Stimulated activated CD4-positive, alpha-beta T cell treated with anti-CD3 and anti-CD28 coated beads, Interleukin-4, amount 100 ng/mL, for 24 hours (primary cell): ENCODE measurements at regions not wholly inside any gene's neighbourhood (a gene's known extent, or its start where the extent isn't known, plus 50 kb on each side); places are given as distances from the start of the nearest gene placed in this dataset.

Experiments used
- DNase-seq: peaks from one replicate; pipeline ENCODE4 v3.0.0-alpha.2; 2020

DNA sequence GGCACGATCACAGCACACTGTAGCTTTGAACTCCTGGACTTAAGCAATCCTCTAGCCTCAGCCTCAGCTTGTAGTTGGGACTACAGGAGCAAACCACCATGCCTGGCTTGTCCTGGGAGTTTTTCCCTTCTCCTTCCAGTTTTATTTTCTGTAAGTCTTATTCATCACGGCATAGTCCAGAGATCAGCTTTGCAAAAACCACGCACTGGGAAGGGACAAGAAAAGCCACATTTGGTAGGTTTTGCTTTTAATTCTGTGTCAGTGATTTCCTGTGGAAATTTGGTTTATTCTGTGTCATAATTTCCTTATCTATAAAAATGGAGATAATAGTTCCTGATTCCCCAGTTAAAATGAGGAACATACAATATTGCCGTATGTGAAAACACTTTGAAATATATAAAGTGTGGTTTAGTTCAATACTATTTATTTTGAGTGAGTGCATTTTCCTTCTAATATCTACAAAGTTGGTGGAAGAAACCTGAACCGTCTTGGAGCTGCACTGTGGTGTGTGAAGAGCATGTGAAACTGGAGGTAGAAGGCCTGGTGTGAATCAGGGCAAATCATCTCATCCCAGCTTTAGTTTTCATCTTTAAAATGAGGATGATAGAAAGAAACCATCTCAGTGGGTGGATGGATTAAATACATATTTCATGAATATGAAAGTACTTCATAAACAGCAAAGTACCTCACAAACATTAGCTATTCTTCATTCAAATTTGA lies 92.8 kb upstream of the ELL2 start:
- no peak for DNase-seq

DNA sequence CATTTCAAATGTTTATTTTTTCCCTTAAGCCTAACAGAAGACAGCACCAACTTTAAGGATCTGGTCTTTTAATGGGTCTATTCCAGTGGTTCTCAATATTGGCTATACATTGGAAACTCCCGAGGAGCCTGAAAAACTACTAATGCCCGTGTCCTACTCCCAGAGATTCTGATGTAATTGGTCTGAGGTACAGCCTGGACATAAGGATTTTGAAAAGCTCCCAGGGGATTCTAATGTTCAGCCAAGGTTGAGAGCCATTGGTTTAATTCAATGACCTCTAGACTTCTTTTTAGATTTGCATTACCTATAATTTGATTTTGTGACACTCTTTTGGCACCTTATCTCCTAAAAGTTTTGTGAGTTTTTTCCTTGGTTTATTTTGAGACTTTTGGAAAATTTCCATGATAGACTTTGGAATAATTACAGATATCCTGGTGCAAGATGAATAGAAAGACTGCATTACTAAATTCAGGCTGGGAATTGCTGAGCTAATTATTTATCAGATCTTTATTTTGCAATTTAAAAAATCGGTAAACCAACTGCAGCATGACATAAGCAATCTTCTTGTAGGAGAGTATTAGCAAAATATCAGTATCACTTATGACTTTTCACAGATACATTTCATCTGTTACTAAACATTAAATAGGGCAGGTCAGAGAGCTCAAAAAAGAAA lies 91.5 kb upstream of the ELL2 start:
- DNase-seq, result no peak

DNA sequence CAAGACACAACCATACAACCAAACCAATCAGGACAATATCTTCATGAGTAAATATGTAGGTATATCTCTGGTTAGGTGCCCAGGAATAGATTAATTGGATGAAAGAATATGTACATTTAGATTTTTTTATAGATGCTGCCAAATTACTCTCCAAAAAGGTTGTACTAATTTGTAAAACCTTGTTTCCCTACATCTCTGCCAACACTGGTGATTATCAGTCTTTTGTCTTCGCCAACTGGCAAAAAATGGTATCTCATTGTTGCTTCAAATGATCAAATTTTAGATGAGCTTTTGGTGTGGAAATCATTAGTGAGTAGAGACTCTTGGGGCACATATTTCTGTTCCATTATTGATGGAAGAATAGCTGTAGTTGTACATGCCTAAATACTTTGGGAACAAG lies 90.7 kb upstream of the ELL2 start:
- DNase-seq, result no peak

DNA sequence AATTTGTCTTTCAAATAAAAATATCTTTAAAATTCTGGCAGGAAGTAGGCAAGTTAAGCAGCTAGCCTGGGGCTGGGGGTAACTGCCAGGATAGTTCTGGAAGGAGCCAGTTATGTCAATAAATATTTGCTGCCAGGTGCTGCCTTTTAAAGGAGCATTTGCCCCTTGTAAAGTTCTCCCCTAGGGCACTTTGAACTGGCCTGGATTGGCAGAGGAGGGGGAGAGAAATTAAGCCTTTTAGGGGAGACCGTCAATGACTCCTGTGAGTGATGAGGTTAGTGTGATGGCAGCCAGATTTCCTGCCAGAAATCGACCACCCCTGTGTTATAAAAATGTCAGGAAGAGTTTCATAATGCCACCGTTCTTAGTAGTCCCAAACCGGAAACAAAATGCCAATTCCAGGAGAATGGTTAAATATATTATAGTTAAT lies 89.8 kb upstream of the ELL2 start:
- DNase-seq, result no peak

DNA sequence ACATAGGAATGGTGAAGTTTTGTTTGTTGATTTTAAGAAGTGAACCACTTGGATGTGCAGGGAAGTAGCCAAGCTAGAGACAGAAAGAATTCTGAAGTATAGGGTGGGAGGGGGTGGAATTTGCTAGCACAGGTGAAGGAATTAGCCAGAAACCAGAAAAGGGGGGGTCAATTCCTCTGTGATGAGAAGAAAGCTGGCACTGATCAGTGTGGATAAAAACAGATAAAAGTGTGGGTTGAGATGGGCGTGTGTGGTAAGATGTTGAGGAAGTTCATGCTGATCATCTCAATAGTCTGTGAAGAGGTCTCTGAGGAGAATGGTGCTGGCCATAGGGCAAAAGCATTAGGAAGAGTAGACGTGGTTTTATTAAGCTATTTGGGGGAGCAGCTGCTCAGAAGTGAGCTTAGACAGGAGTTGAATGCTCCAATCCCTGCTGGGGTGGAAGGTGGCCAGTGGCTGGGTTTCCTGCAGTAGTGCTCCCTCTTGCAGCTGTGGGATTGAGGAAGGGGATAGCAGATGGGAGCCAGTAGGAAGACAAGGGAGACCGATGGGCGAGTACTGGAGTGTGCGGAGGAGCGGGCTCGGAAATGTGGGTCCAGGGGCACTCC lies 88.7 kb upstream of the ELL2 start:
- no peak for DNase-seq

DNA sequence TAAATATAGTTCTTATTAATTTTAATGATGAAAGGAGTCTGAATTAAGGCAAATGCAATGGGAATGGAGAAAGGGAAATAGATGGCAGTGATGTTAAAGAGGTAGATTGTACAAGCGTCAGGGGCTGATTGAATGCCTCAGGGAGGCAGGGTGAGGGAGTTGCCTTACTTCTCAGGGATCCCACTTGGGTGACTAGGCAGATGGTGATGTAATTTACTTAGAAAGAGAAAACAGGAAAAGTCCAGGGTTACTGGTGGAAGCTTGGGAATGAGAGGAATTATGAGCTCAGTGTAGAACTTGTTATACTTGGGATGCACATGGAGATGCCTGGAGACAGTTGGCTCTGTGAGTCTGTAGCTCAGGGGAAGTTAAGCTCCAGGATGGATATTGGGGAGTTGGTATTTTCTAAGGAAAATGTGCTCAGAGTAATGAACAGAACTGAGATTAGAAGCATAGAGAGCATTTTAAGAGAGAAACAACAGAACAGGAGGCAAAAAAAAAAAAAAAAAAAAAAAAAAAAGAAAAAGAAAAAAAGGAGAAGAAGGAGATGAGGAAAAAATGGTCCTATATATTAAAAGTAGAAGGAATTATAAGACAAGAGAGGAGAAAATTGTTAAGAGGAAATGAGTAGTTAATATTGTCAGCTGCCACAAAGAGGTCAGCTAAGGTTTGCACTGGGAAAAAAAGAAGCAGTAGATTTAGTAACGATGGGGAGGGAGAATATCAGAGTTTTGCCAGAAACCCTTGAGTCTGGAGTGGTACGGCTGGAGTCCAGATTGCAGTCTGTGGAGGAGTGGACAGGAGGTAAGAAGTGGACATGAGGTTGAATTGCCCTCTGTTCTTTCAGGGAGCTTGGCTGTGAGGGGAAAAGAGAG lies 88.0 kb upstream of the ELL2 start:
- no peak for DNase-seq

DNA sequence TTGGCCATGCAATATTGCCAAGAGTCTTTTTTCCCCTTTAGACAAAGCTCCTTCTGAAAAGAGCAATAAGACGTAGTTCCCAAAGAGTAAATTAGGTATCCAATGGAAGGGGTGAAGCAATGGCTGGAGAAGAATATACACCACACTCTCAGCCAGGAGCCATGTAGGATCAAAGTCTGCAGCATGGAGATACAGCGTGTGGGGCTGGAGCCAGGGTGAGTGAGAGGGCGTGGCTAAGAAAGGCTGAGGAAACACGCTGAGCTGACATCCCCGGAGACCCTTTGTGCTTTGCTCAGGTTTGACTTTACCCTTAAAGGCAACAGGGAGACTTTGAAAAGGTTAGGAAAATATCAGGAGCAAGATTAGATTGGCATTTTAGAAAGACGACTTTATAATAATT lies 87.1 kb upstream of the ELL2 start:
- no peak for DNase-seq

DNA sequence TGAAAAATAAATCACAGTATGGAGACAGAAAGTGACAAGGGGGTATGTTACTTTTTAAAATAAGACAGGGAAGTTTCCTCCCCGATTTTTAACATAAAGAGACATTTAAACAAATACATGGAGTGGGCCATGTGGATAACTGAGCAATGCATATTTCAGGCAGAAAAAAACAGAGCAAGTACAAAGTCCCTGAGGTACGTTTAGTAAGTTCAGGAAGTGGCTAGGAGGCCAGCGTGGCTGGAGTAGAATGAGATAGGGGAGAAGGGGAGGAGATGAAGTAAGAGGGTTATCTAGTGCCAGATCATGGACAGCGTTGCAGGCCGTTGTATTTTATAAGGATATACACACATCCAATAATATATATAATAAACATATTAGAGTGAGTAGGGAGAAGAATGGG lies 84.2 kb upstream of the ELL2 start:
- no peak for DNase-seq

DNA sequence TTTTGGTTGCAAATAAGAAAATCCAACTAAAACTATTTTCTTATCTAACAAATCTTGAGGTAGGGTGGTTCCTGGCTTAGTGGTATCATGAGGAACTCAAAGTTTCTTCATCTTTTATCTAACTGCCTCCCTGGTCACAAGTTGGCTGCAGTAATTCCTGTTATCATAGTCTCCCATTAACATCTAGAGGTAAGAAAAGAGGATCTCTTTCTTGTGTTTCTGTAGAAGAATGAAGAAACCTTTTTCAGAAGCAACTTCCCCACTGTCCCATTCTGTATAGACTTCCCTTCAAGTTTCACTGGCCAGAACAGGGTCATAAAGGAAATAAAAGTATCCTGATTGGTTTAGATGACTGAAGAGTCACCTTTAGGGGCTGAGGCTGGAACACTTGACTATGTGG lies 81.8 kb upstream of the ELL2 start:
- no peak for DNase-seq

DNA sequence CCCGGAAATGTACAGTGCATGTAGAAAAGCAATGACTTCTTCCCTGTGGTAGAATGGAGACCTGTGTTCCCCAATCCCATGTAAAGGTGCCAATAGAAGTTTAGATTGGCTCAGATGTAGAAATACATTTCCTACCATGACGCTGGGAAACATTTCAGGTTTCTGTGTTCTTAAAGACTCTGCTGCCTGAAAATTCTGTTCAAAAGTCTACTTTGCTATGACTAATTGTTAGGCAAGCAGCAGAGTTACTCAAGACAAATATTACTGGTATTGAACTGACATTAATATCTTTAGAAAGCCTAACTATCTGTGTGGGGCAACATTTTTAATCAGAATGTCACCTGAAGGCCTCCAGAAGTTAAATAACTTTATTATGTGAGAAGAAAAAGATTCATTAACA lies 75.5 kb upstream of the ELL2 start:
- no peak for DNase-seq

DNA sequence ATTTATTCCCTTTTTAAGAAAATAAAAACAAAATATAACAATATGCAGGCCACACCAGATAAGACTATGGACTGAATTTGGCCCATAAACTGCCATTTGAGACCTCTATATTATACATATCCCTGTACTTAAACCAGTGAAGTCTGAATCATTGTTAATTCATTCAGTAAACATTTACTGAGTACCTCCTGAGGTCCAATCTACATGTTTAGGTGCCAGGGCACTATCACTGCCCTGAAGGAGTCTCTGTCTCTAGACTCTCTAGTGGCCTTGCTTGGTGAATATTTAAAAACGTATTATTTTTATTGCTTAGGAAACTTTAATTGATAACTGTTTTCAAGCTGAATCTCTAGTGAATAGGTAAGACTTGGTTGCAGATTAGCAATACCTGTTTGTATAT lies 74.7 kb upstream of the ELL2 start:
- DNase-seq, result no peak

DNA sequence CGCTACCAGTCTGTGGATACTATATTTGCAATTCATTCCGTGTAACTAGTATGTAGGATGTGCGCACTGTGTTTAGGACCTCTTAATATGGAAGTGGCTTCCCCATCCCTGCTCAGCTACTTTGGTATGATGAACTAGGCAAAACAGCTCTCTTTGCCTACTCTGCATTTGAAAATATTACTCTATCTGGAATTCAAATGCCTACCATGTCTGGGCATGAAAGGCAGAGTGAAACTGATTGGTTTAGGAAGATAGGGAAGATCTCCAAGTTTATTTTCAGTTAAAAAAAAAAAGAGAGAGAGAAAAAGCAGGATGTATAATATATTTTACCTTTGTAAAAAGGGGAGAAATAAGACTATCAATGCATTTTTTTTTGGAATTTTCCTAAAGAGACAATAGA lies 74.1 kb upstream of the ELL2 start:
- no peak for DNase-seq

DNA sequence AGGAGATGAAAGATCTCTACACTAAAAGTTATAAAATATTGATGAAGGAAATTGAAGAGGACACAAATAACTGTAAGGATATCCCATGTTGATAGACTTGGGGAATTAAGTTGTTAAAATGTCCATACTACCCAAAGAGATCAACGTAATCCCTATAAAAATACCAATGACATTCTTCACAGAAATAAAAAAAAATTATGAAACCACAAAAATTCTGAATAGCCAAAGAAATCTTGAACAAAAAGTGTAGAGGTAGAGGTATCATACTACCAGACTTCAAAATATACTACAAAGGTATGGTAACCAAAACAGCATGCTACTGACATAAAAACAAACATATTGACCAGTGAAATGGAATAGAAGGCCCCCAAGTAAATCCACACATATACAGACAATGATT lies 71.5 kb upstream of the ELL2 start:
- DNase-seq, result no peak

DNA sequence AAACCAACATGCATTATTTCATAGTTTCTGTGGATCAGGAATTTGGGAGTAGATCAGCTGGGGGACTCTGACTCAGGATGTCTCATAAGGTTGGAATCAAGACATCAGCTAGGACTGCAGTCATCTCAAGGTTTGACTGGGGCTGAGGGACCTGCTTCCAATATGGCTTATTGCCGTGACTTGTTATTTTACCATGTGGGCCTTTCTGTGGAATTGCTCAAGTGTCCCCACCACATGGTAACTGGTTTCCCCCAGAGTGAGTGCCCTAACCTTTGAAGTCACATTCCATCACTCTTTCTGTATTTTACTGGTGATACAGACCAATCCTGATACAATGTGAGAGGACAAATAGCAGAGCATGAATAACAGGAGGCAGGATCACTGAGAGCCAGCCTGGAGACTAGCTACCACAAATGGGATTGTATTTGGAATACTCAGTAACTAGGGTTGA lies 70.2 kb upstream of the ELL2 start:
- no peak for DNase-seq

DNA sequence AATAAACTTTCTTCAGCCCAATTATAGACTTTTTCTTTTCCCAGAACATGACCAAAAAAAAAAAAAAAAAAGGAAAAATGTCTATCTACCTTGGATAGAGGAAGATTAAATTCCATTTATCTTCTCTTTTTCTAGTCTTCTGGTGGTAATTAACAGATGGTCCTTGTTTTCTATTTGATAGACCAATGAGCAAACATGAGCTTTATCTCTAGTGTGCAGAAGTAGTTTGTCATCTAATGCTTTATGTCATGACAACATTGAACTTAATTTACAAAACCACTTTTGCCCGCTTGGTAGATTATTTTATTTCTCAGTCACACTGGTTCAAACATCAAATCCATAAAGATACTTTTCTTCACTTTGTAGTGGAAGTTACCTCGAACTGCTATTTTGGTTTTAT lies 69.5 kb upstream of the ELL2 start:
- no peak for DNase-seq

DNA sequence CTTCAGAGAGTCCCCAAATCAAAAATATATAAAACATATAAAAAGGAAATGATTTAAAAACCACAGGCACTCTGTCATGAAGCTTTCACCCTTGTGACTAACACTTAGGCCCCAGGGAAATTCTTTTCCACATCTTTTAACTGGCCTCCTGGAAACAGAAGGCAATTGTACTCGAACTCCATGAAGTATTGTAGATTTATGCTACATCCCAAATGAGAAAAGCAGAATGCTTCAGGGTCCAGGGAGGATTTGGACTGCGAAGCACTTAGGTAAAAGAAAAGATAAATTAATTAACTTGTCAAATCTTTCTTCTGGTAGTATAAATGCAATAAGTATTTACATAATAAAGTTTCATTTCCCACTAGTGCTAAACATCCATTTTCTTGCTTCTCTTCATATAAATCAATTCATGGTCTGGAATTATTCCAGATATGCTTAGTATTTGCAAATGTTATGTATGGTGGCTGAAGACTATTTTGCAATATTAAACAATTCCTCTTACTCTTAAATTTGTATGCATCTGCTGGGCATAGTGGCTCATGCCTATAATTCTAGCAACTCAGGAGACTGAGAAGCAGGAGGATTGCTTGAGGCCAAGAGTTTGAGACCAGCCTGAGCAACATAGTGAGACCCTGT lies 64.9 kb upstream of the ELL2 start:
- no peak for DNase-seq

DNA sequence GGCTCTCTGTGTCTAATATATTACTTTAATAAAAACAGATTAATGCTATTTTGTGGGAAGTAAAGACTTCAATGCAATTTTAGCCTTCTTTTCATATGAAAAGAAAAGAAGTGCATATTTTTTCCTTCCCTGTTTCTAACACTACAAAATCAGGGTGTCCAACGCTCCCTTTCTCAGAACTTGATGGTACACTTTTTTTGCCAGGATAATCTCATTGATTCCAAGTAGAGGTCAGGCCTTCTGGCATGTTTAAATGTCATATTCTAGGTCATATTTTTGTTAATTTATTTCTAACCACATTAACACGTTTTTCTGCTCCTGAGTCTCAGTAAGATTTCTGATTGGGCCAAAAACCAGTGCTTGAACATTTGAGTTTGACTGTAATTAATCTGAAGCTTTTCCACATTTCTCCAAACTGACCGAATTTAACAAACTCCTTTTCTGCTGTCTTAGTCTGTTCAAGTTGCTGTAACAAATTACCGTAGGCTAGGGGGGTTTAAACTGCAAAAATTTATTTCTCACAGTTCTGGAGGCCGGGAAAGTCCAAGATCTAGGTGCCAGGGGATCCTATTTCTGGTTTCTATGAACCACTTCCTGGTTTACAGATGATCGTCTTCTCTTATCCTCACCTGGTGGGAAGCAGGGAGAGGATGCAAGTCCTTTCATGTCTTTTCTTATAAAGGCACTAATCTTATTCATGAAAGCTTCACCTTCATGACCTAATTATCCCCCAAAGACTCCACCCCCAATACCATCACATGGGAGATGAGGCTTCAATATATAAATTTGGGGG lies 63.2 kb upstream of the ELL2 start:
- no peak for DNase-seq

DNA sequence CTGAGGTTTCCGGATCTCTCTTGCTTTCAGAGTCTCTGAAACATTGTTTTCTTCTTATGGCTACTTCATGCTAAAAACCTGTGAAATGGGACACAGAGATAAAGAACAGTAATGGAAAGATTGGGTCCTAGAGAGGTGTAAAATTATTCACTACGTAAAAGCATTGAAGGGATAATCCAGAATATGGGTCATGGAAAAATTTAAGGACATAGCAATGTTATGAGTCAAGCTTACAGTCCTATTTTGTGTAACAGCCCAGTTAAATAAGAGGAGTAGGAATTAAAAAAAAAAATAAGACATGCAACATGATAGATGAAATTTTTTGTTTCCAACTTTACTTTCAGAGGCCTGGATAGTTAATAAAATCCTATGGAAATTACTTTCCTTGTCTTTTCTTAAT lies 61.9 kb upstream of the ELL2 start:
- DNase-seq, result no peak

DNA sequence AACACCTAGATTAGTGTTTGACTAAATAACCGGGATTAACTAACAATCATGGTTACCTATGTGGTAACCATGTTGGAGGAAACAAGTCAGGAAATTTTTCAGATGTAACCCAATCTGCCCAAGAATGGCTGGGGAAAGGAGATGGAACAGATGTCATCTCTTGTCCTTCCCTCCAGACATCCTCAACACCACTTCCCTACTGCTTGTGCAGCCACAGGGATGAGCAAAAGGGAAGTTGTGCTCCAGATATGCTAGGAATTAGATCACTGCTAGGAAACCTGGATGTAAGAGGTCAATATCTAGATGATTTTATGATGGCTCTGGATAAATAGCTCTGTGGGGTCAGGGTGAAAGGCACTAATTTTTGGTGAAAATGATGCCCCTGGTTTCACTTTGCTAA lies 61.3 kb upstream of the ELL2 start:
- DNase-seq, result no peak

DNA sequence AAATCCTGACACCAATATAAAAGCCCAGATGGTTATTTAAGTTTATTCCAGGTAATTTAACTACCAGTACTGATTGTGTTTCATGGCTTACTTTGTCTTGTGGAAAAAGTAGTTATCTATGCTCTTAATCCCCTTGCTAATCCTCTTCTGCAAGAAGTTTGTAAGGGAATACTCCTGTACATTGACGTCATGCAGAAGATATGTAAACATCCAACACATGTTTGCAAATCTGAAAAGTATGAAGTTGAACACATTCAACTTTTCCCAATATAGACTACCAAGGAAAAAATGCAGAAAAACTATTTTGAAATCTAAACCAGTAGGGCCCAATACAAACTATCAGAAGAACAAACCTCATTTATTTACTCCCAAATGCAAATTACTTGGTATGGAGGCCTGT lies 56.3 kb upstream of the ELL2 start:
- no peak for DNase-seq

DNA sequence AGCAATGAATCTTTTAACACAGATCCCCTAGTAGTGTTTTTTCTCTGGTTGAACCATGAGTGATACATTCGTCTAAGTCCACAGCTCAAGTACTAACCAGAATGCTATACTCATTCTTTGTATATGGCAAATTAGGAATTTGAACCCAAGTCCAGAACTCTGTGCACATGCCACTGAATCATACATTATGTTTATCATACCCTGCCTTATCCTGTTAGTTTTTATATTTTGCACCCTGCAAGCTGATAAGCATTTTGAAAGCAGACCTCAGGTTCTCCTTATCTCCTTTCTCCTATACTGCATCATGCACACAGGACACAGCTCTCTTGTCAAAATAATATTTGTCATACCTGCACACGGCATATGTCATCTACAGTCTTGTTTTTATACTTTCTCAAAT lies 54.6 kb upstream of the ELL2 start:
- DNase-seq, result no peak

DNA sequence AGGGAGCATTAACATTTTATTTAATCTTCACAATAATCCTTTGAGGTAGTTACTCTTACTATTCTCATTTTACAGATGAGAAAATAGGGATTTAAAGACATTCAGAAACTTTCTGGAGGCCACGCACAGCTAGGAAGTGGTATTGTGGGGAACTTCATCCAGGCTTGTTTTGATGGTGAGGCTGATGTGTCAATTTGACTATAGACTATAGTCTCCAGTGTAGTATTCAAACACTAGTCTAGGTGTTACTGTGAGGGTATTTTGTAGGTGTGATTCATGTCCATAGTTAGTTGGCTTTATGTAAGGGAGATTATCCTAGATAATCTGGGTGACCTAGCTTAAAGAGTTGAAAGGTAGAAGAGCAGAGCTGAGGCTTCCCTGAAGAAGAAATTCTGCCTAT lies 54.1 kb upstream of the ELL2 start:
- DNase-seq, result no peak
